Activated CD8-positive, alpha-beta T cell treated with anti-CD3 and anti-CD28 coated beads for 36 hours (primary cell): ENCODE measurements at regions not wholly inside any gene's neighbourhood (a gene's known extent, or its start where the extent isn't known, plus 50 kb on each side); places are given as distances from the start of the nearest gene placed in this dataset.
A peak's percentile ranks its signal among the peaks of the same experiment; 100 is the strongest.

Experiments
- ATAC-seq: fragments of 200-7000 bp; cut with Tn5 transposase; one replicate; pipeline ENCODE4 v1.10.0; 2021; ENCODE audit warnings: mild to moderate bottlenecking, moderate library complexity
- CTCF ChIA-PET: fragments of 350-600 bp; sonication (Branson Sonifier 250); formaldehyde crosslinking; loops from one replicate; lab custom pipeline; 2021; ENCODE audit warnings: antibody characterized with exemption; lab: Charles Lee
- POLR2A ChIA-PET: fragments of 350-600 bp; sonication (Branson Sonifier 250); formaldehyde crosslinking; loops from one replicate; lab custom pipeline; 2021; ENCODE audit warnings: antibody characterized with exemption; lab: Charles Lee
- DNase-seq: peaks from one replicate; pipeline ENCODE4 v3.0.0-alpha.2; 2020
- H3K27ac Mint-ChIP-seq: one replicate; pipeline ENCODE4 v1.8.0; 2021; ENCODE audit warnings: mild to moderate bottlenecking, mixed read lengths
- H3K27me3 Mint-ChIP-seq: one replicate; pipeline ENCODE4 v1.8.0; 2021; ENCODE audit warnings: mixed read lengths
- H3K36me3 Mint-ChIP-seq: one replicate; pipeline ENCODE4 v1.8.0; 2021; ENCODE audit warnings: low read depth, mixed read lengths
- H3K4me1 Mint-ChIP-seq: one replicate; pipeline ENCODE4 v1.8.0; 2021; ENCODE audit warnings: low read depth, mixed read lengths
- H3K4me3 Mint-ChIP-seq: one replicate; pipeline ENCODE4 v1.8.0; 2021; ENCODE audit warnings: mild to moderate bottlenecking, moderate library complexity, mixed read lengths
- H3K9me3 Mint-ChIP-seq: one replicate; pipeline ENCODE4 v1.8.0; 2021; ENCODE audit warnings: mixed read lengths
- CTCF ChIP-seq: fragments of 200-600 bp; IDR thresholded peaks from one replicate; pipeline ENCODE4 v1.8.0; 2022; ENCODE audit warnings: antibody characterized with exemption, mild to moderate bottlenecking
- intact Hi-C: fragments of 100-400 bp; cut with micrococcal nuclease; formaldehyde crosslinking; loops from one replicate; pipeline ENCODE4 v1.10.0; 2022

- no peak for TF ChIP-seq CTCF
- intact Hi-C loops: no loop called here
- POLR2A ChIA-PET: interaction anchor here (0.5 kb wide), 1 partner anchor 470 kb away, joined by 3 read pairs; no protein-coding TSS in a partner anchor
- DNase-seq (peak; percentile 13), ATAC-seq (peak; percentile 30)
- Mint-ChIP-seq H3K27me3 (peaks cover 53% of the 10 kb centered on the region), H3K36me3 (no peaks in the 10 kb centered on the region), H3K4me1 (peaks cover 10% of the 10 kb centered on the region), H3K4me3 (peak overlapping the region; percentile 37), H3K27ac (no peak overlapping the region), H3K9me3 (no peaks in the 10 kb centered on the region)
- CTCF ChIA-PET: no interaction called here
Observed at GRCh38 chr10:22476601-22477321, 131.5 kb downstream of the SPAG6 start.

DNA sequence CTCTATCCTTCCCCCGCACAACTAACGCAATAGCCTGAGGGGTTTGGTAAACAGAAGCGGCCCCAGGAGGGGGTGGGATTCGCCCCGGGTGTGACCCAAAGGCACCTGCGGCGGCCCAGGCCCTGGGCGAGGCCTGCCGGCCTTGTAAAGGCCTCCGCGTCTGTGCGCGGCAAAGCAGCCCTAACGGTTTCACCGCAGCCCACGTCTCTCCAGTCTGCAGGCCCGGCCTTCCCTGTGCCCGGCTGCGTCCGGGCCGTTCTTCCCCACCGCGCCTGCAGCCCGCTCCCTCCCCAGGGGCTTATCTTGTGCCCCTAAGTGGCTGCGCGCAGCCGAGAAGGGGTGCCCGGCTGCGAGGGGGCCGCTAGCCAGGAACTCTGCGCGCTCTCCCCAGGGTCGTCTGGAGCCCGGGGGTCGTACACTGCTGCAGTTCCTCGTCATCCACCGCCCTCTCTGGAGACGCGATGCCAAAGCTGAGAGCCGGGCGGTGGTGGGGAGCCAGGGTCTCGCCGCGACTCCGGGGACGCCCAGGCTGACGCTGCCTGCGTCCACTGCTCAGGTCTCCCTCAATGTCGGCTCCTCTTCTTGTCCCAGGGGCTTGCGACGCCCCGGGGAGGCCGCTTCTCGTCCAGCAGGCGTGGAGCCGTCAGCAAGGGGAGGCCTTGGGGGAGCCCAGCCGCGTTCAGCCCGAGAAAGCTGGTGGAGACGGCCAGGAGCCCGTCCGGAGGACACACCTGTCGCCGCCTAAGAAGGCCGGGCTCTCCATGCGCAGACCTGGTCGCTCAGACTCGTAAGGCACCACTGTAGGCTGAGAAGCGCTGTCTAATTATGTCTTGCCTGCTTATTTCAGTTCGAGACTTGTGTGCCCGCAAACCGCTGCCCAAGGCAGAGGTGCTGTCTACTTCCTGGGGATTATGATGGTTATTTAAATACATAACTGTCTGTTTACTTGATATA, 132.3 kb downstream of the SPAG6 start:
- no peak for TF ChIP-seq CTCF
- Mint-ChIP-seq H3K4me3 (no peak overlapping the region), H3K9me3 (no peaks in the 10 kb centered on the region), H3K27me3 (peaks cover 48% of the 10 kb centered on the region), H3K4me1 (peaks cover 17% of the 10 kb centered on the region), H3K36me3 (no peaks in the 10 kb centered on the region), H3K27ac (no peak overlapping the region)
- intact Hi-C loops: no loop called here
- no peak for ATAC-seq
- CTCF ChIA-PET: no interaction called here
- POLR2A ChIA-PET: no interaction called here
- DNase-seq: no peak

DNA sequence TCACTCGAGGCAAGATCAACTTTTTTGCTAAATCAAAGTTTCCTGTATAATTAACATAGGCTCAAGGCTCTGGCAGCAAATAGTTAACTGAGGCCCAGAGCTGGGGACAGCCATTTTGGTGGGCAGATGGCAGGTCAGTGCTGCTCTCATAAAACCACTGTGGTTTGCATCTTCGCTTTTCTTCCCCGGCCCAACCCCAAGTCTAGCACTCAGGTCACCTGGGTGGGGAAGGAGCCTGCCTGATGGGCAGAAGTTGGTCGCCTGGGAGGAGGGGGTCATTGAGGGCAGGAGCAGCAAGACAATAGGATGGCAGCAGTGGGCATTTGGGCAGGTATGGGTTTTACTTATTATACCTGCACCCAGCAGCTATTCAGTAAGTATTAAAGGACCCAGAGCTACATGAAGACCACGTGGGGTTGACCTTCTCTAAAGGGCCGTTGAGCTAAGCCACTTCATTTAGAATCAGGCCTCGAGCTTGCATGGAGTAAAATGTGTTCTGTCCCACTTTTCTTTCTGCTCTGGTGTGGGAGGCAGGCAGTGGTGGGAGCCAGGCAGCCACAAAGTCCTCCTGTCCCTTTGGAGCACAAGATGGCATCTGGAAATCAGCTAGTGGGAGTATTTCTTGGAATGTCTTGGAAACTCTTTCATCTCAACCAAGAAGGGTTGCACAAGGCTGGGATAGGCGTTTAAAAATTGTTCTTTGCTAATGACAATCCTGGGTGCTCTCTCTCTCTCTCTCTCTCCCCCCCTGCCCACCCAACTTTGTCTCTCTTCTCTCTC, 133.4 kb downstream of the SPAG6 start:
- H3K27me3 Mint-ChIP-seq: peaks cover 39% of the 10 kb centered on the region
- DNase-seq (no peak), ATAC-seq (no peak)
- H3K9me3 Mint-ChIP-seq: no peaks in the 10 kb centered on the region
- intact Hi-C loops: no loop called here
- ChIA-PET POLR2A (interaction anchor here (1.3 kb wide), 1 partner anchor 12 kb away, joined by 4 read pairs; no protein-coding TSS in a partner anchor), CTCF (no interaction called here)
- H3K4me3 Mint-ChIP-seq: no peak overlapping the region
- peaks cover 21% of the 10 kb centered on the region for H3K4me1 Mint-ChIP-seq
- H3K36me3 Mint-ChIP-seq: no peaks in the 10 kb centered on the region
- TF ChIP-seq CTCF: no peak
- H3K27ac Mint-ChIP-seq: no peak overlapping the region

DNA sequence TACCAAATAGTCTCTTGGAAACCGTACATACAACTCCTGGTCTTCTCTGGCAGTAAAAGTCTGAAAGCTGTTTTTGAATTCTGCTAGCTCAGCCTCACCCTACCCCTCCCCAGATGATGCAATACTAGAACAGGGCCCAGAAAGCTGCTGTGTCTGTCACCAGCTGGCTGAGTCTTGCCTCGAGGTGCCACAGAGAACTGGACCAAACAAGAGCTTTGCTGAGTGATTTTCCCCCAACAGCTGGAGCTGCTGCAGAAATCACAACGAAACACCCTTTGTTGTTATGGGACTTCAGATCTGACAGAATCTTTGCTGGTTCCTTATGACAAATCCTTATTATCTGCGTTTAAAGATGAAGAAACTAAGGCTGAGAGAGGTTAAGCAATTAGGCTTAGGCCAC, 134.1 kb downstream of the SPAG6 start:
- intact Hi-C loops: no loop called here
- Mint-ChIP-seq H3K36me3 (no peaks in the 10 kb centered on the region), H3K27ac (no peak overlapping the region), H3K27me3 (peaks cover 35% of the 10 kb centered on the region), H3K4me1 (peaks cover 21% of the 10 kb centered on the region), H3K9me3 (no peaks in the 10 kb centered on the region), H3K4me3 (no peak overlapping the region)
- no peak for DNase-seq
- no peak for ATAC-seq
- CTCF ChIA-PET: no interaction called here
- TF ChIP-seq CTCF: no peak
- POLR2A ChIA-PET: interaction anchor here (1.3 kb wide), 1 partner anchor 12 kb away, joined by 4 read pairs; no protein-coding TSS in a partner anchor
